Stimulated activated memory B cell treated with anti-CD40 and anti-IgM and Interleukin-4, amounts not matched to agents 10 μg/mL and 1 μg/mL and 100 μg/mL, for 72 hours (primary cell): ENCODE measurements at regions not wholly inside any gene's neighbourhood (a gene's known extent, or its start where the extent isn't known, plus 50 kb on each side); places are given as distances from the start of the nearest gene placed in this dataset.

Experiments used
- ATAC-seq: fragments of 150-1000 bp; cut with Tn5 transposase; 2 replicates; pipeline ENCODE4 v1.10.0; 2021
- H3K27ac Mint-ChIP-seq: one replicate; pipeline ENCODE4 v1.8.0; 2022; ENCODE audit warnings: mild to moderate bottlenecking, mixed read lengths
- H3K27me3 Mint-ChIP-seq: one replicate; pipeline ENCODE4 v1.8.0; 2022; ENCODE audit warnings: mixed read lengths
- H3K36me3 Mint-ChIP-seq: one replicate; pipeline ENCODE4 v1.8.0; 2022; ENCODE audit warnings: mixed read lengths
- H3K4me1 Mint-ChIP-seq: one replicate; pipeline ENCODE4 v1.8.0; 2022; ENCODE audit warnings: mixed read lengths
- H3K4me3 Mint-ChIP-seq: one replicate; pipeline ENCODE4 v1.8.0; 2022; ENCODE audit warnings: mild to moderate bottlenecking, moderate library complexity, mixed read lengths
- H3K9me3 Mint-ChIP-seq: one replicate; pipeline ENCODE4 v1.8.0; 2022; ENCODE audit warnings: mixed read lengths

GRCh38 chr12:38124247-38125012, 192.1 kb upstream of the ALG10B start:
- no peaks in the 10 kb centered on the region for H3K27me3 Mint-ChIP-seq
- H3K4me3 Mint-ChIP-seq: no peak overlapping the region
- no peak for ATAC-seq
- H3K9me3 Mint-ChIP-seq: peaks cover 9% of the 10 kb centered on the region
- H3K4me1 Mint-ChIP-seq: no peaks in the 10 kb centered on the region
- no peak overlapping the region for H3K27ac Mint-ChIP-seq
- H3K36me3 Mint-ChIP-seq: no peaks in the 10 kb centered on the region

GRCh38 chr12:38132139-38132538, 184.4 kb upstream of the ALG10B start:
- Mint-ChIP-seq H3K4me3 (no peak overlapping the region), H3K36me3 (no peaks in the 10 kb centered on the region), H3K27ac (no peak overlapping the region), H3K27me3 (peaks cover 8% of the 10 kb centered on the region), H3K4me1 (no peaks in the 10 kb centered on the region), H3K9me3 (no peaks in the 10 kb centered on the region)
- no peak for ATAC-seq

- H3K9me3 Mint-ChIP-seq: no peaks in the 10 kb centered on the region
- H3K27ac Mint-ChIP-seq: no peak overlapping the region
- H3K27me3 Mint-ChIP-seq: peaks cover 23% of the 10 kb centered on the region
- H3K4me1 Mint-ChIP-seq: peaks cover 11% of the 10 kb centered on the region
- ATAC-seq: no peak
- no peaks in the 10 kb centered on the region for H3K36me3 Mint-ChIP-seq
- no peak overlapping the region for H3K4me3 Mint-ChIP-seq
These were observed 179.3 kb upstream of the ALG10B start for GRCh38 chr12:38137287-38137686.

GRCh38 chr12:38137716-38138115, 178.9 kb upstream of the ALG10B start:
- no peaks in the 10 kb centered on the region for H3K36me3 Mint-ChIP-seq
- H3K9me3 Mint-ChIP-seq: no peaks in the 10 kb centered on the region
- no peak overlapping the region for H3K27ac Mint-ChIP-seq
- peaks cover 23% of the 10 kb centered on the region for H3K27me3 Mint-ChIP-seq
- peak; percentile 20 for ATAC-seq
- H3K4me3 Mint-ChIP-seq: no peak overlapping the region
- H3K4me1 Mint-ChIP-seq: peaks cover 11% of the 10 kb centered on the region

DNA sequence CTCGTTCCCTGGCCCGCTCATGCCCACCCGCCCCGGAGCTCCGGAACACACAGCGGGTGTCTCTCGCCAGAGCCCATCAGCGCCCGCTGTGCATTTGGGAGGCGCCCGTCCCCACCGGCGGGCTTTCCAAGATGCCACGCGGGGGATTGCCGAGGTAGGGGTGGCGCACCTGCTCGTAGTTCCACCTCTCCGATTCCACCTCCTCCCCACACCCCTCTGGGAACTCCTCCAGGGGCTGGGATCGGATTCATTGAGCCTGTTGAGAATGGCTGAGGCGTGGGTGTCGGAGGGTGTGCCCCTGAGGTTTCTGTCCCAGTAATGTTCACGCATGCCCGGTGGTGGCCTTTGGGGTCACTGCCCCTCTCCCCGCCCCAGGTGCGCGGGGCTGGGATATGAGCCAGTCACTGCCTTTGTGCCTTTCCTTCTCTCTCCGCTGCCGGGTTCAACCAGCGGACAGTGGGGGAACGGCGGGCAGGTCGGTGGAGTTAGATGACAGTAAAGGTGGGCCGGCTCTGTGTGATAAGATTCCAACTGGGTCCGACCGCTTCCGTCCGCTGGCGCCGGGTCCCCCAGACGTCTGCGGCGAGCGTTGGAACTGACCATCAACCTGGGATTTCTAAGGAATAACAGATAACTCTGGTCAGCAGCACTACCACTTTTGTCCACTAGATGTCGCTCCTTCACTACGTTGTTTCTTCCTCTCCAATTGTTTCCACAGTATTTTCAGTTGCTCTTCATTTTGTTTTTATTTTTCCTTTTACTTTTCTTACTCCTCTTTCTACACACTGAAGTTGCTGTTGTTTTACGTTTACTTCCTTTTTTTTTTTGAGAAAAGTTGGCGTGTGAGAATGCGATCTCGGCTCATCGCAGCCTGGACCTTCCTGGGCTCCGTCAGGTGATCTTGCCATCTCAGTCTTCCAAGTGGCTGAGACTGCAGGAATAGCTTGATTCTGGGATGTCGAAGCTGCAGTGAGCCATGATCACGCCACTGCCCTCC, 178.1 kb upstream of the ALG10B start:
- peak; percentile 21 for ATAC-seq
- peaks cover 23% of the 10 kb centered on the region for H3K27me3 Mint-ChIP-seq
- no peaks in the 10 kb centered on the region for H3K36me3 Mint-ChIP-seq
- no peaks in the 10 kb centered on the region for H3K9me3 Mint-ChIP-seq
- H3K4me1 Mint-ChIP-seq: peaks cover 11% of the 10 kb centered on the region
- peak overlapping the region; percentile 46 for H3K27ac Mint-ChIP-seq
- peak overlapping the region; percentile 64 for H3K4me3 Mint-ChIP-seq

DNA sequence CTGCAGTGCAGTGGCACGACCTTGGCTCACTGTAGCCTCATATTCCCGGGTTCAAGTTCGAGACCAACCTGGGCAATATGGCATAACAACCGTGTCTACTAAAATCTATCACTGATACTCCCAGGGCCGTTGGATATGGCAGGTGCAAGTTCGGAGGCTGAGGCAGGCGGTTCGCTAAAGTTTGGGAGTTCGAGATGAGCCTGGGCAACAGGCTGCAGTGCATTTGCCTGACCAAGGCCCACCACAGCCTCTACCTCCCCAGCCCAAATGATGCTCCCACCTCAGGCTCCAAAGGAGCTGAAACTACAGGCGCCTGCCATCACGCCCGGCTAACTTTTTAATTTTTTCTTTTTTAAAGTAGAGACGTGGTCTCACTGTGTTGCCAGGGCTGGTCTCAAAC, 177.1 kb upstream of the ALG10B start:
- Mint-ChIP-seq H3K4me1 (peaks cover 11% of the 10 kb centered on the region), H3K36me3 (no peaks in the 10 kb centered on the region), H3K9me3 (no peaks in the 10 kb centered on the region), H3K27ac (no peak overlapping the region), H3K27me3 (peaks cover 23% of the 10 kb centered on the region), H3K4me3 (no peak overlapping the region)
- ATAC-seq: no peak

- peaks cover 4% of the 10 kb centered on the region for H3K9me3 Mint-ChIP-seq
- no peak for ATAC-seq
- H3K27ac Mint-ChIP-seq: no peak overlapping the region
- H3K4me3 Mint-ChIP-seq: no peak overlapping the region
- H3K27me3 Mint-ChIP-seq: peaks cover 23% of the 10 kb centered on the region
- H3K36me3 Mint-ChIP-seq: no peaks in the 10 kb centered on the region
- H3K4me1 Mint-ChIP-seq: peaks cover 11% of the 10 kb centered on the region
These were observed 175.3 kb upstream of the ALG10B start for GRCh38 chr12:38141239-38141638.

GRCh38 chr12:38141861-38142260, 174.7 kb upstream of the ALG10B start:
- no peak for ATAC-seq
- Mint-ChIP-seq H3K27me3 (peaks cover 23% of the 10 kb centered on the region), H3K27ac (no peak overlapping the region), H3K9me3 (peaks cover 6% of the 10 kb centered on the region), H3K4me3 (no peak overlapping the region), H3K36me3 (no peaks in the 10 kb centered on the region), H3K4me1 (peaks cover 11% of the 10 kb centered on the region)

- Mint-ChIP-seq H3K27me3 (peaks cover 21% of the 10 kb centered on the region), H3K9me3 (peaks cover 15% of the 10 kb centered on the region), H3K4me3 (no peak overlapping the region), H3K36me3 (no peaks in the 10 kb centered on the region), H3K4me1 (peaks cover 11% of the 10 kb centered on the region), H3K27ac (no peak overlapping the region)
- no peak for ATAC-seq
These were observed 173.6 kb upstream of the ALG10B start for GRCh38 chr12:38142974-38143373.

GRCh38 chr12:38144049-38144448, 172.5 kb upstream of the ALG10B start:
- Mint-ChIP-seq H3K9me3 (peaks cover 22% of the 10 kb centered on the region), H3K36me3 (peaks cover 6% of the 10 kb centered on the region), H3K27ac (no peak overlapping the region), H3K4me3 (no peak overlapping the region), H3K4me1 (peaks cover 1% of the 10 kb centered on the region), H3K27me3 (peaks cover 10% of the 10 kb centered on the region)
- ATAC-seq: no peak

DNA sequence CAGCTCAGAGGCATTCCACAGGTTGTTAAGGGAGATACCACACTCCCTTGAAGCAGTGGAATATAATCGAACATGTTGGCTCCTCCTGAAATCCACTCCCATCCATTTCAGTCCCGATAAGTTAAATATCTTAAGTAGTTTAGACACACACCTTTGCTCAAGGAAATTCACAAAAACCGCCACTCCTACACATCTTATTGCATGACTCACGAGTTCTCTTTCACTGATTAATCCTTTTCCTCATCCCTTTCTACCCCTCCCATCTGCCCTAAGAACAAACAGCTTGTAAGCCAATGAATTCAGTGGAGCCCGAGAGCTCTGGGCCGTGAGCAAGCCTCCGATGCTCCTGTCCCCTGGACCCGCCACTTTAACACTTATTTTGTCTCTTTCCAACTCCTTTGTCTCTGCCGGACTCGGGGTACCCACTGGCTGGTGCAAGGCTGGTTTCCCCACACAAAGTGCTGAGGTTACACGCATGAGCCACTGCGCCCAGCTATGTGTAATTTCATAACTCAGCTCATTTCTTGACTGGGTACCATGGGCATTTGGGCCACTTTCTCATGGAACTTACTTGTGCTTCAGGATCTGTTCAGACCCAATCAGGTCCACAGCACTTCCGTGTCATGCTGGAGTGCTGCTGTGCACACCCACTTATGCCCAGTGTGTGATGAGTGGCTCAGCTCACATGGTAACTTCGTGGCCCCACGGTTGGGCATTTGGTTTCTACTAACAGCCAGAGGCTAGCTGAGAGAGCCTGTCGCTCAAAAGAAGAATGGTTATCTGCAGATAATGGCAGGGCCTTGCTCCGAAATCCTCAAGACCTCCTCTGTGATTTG, 171.8 kb upstream of the ALG10B start:
- Mint-ChIP-seq H3K4me3 (no peak overlapping the region), H3K9me3 (peaks cover 23% of the 10 kb centered on the region), H3K27me3 (peaks cover 4% of the 10 kb centered on the region), H3K4me1 (no peaks in the 10 kb centered on the region), H3K36me3 (peaks cover 8% of the 10 kb centered on the region), H3K27ac (no peak overlapping the region)
- no peak for ATAC-seq

GRCh38 chr12:38149395-38150073, 167.0 kb upstream of the ALG10B start:
- H3K27ac Mint-ChIP-seq: no peak overlapping the region
- H3K4me1 Mint-ChIP-seq: no peaks in the 10 kb centered on the region
- no peaks in the 10 kb centered on the region for H3K27me3 Mint-ChIP-seq
- H3K9me3 Mint-ChIP-seq: peaks cover 23% of the 10 kb centered on the region
- no peak overlapping the region for H3K4me3 Mint-ChIP-seq
- peaks cover 8% of the 10 kb centered on the region for H3K36me3 Mint-ChIP-seq
- no peak for ATAC-seq

- H3K27me3 Mint-ChIP-seq: no peaks in the 10 kb centered on the region
- H3K27ac Mint-ChIP-seq: no peak overlapping the region
- H3K9me3 Mint-ChIP-seq: peaks cover 15% of the 10 kb centered on the region
- peaks cover 8% of the 10 kb centered on the region for H3K36me3 Mint-ChIP-seq
- ATAC-seq: no peak
- H3K4me1 Mint-ChIP-seq: no peaks in the 10 kb centered on the region
- H3K4me3 Mint-ChIP-seq: no peak overlapping the region
These were observed 164.4 kb upstream of the ALG10B start for GRCh38 chr12:38151991-38152700.
